Duodenal mucosa (tissue), 2 donors: ENCODE measurements at regions not wholly inside any gene's neighbourhood (a gene's known extent, or its start where the extent isn't known, plus 50 kb on each side); places are given as distances from the start of the nearest gene placed in this dataset.

ENCODE experiments used
- H3K27ac ChIP-seq: one replicate; pipeline ENCODE4 v1.7.0; 2013; ENCODE audit warnings: low read depth, low read length
- H3K27me3 ChIP-seq, 2 donors: one replicate each; pipeline ENCODE4 v1.7.0; 2013; ENCODE audit warnings: low read length in 2 of 2, control low read depth in 1 of 2; ENCODE audit not compliant: insufficient read depth in 2 of 2, control insufficient read depth in 1 of 2
- H3K36me3 ChIP-seq, 2 donors: one replicate each; pipeline ENCODE4 v1.7.0; 2013; ENCODE audit warnings: low read length in 2 of 2, control low read depth in 1 of 2; ENCODE audit not compliant: insufficient read depth in 2 of 2, control insufficient read depth in 1 of 2
- H3K4me1 ChIP-seq, 2 donors: one replicate each; pipeline ENCODE4 v1.7.0; 2013; ENCODE audit warnings: low read length in 2 of 2, control low read depth in 1 of 2; ENCODE audit not compliant: insufficient read depth in 2 of 2, control insufficient read depth in 1 of 2
- H3K4me3 ChIP-seq, 2 donors: one replicate each; pipeline ENCODE4 v1.7.0; 2013; ENCODE audit warnings: low read length in 2 of 2, low read depth in 1 of 2
- H3K9ac ChIP-seq, 2 donors: one replicate each; pipeline ENCODE4 v1.7.0; 2013; ENCODE audit warnings: low read length in 2 of 2, low read depth in 1 of 2
- H3K9me3 ChIP-seq, 2 donors: one replicate each; pipeline ENCODE4 v1.7.0; 2013; ENCODE audit warnings: low read length in 2 of 2, control low read depth in 1 of 2; ENCODE audit not compliant: control insufficient read depth in 1 of 2

DNA sequence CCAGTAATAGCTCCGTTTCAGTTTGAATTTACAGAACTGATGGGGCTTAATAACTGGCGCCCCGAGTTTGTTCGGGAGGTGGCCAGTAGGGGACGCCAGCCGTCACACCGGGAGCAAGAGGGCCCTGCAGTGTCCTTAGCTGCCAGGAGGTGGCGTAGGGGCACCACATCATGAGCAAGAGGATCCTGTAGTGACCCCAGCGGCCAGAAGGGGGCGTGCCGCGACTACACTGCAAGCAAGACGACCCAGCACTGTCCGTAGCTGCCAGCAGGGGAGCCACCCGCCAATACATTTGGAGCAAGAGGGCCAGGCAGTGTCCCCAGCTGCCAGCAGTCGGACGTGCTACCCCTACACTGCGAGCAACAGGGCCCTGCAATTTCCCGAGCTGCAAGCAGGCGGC is 663.7 kb upstream of the B3GAT1 start:
- H3K27ac ChIP-seq, result no peak overlapping the region

DNA sequence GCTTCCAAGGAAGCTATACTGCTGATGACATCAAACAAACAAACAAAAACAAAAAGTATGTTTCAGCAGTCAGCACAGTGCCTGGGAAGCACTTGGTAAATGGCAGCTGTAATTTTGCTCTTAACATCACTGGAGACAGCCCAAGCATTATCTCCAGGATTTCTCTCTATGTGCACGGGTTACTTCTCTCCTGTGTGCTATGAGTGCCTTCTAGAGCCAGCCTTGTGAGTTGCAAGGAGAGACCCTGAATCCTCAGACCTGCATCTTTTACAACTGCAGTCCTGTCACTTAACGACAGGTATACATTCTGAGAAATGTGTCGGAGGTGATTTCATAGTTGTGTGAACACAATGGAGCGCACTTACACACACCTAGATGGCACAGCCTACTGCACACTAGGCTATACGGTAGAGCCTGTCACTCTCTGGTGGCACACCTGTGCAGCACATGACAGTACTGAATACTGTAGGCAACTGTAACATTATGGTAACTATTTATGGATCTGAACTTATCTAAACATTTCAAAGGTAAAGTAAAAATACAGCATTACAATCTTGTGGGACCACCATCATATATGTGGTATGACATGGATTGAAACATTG is 662.5 kb upstream of the B3GAT1 start:
- no peak overlapping the region for H3K4me3 ChIP-seq
- no peak overlapping the region for H3K27ac ChIP-seq
- no peak overlapping the region for H3K9ac ChIP-seq
- H3K27me3 ChIP-seq, result no peaks in the 10 kb centered on the region
- no peaks in the 10 kb centered on the region for H3K36me3 ChIP-seq
- H3K9me3 ChIP-seq, result no peaks in the 10 kb centered on the region
- H3K4me1 ChIP-seq, result no peaks in the 10 kb centered on the region

More for the DNA sequence above, 663.7 kb upstream of the B3GAT1 start:
- H3K9ac ChIP-seq, result no peak overlapping the region
- H3K4me1 ChIP-seq, result no peaks in the 10 kb centered on the region
- H3K36me3 ChIP-seq, result no peaks in the 10 kb centered on the region
- H3K4me3 ChIP-seq, result no peak overlapping the region
- no peaks in the 10 kb centered on the region for H3K9me3 ChIP-seq
- H3K27me3 ChIP-seq, result no peaks in the 10 kb centered on the region

DNA sequence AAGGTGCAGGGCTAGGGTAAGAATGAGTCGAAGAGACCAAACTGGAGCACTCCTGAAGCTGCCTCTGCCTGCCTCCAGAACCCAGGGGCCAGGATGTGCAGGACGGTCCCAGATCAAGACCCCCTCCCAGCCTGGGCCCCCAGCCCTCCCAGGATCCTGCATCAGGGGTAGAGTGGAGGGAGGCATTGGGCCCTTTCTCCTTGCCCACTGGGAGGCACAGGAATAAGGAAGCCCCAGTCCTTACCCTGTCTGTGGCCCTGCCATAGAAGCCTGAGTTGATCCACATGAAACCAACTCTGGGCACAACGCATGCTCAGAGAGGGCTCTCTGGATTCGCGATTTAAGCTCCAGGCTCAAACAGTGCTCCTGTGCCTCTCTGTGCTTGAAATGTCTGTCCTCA is 661.8 kb upstream of the B3GAT1 start:
- Histone ChIP-seq H3K4me3 (no peak overlapping the region), H3K36me3 (no peaks in the 10 kb centered on the region), H3K9me3 (no peaks in the 10 kb centered on the region), H3K4me1 (no peaks in the 10 kb centered on the region), H3K27ac (no peak overlapping the region), H3K27me3 (no peaks in the 10 kb centered on the region), H3K9ac (no peak overlapping the region)

DNA sequence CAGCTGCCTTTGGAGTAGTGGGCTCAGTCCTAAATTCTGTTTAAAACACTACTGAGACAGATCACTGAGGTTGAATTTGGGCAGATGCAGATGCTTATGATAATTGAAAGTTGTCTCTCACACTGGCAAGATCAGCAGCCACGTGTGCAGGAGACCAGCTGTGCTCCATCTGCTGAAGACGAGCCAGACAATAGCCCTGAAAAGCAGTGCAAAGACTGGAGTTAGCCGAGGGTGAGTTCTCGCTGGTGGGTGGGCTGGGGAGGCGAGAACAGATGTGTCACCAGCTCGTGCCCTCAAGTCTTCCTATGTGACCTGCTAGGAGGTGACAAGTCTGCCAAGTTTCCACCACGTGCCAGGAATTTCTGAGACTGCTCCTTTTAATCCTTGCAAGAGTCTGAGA is 661.3 kb upstream of the B3GAT1 start:
- H3K4me3 ChIP-seq, result no peak overlapping the region
- H3K9ac ChIP-seq, result no peak overlapping the region
- H3K27me3 ChIP-seq, result no peaks in the 10 kb centered on the region
- H3K9me3 ChIP-seq, result no peaks in the 10 kb centered on the region
- no peaks in the 10 kb centered on the region for H3K4me1 ChIP-seq
- no peaks in the 10 kb centered on the region for H3K36me3 ChIP-seq
- H3K27ac ChIP-seq, result no peak overlapping the region

DNA sequence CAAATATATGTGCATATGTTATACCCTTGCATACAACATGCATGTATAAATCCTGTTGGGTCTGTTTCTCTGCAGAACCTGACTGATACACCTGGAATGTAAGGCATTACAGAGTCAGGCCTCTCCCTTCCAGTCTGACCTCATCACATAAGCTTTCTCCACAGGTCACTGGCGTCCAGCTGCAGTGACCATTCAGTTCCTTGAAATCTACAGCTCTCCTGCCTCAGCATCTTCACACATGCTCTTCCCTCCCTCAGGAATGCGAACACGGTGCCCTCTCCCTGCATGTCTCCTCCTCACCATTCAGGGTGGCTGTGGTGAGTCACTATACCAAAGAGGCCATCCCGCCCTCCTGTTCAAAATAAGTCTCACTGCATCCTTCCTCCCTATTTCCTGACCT is 657.8 kb upstream of the B3GAT1 start:
- Histone ChIP-seq H3K4me3 (no peak overlapping the region), H3K9ac (no peak overlapping the region), H3K27me3 (no peaks in the 10 kb centered on the region)

DNA sequence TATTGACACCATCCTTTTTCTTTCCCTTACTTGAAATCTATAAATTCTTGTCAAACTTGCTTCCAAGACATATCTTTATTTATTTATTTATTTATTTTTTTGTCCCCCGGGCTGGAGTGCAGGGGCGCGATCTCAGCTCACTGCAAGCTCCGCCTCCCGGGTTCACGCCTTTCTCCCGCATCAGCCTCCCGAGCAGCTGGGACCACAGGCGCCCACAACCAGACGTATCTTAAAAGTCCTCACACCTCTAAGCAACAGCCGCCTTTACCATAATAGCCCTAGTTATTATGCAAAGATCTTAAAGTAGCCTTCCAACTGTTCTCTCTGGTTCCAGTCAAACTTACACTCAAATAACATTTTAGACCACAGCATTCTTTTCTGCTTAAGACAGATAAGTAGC is 657.0 kb upstream of the B3GAT1 start:
- Histone ChIP-seq H3K27ac (no peak overlapping the region), H3K36me3 (no peaks in the 10 kb centered on the region), H3K9ac (no peak overlapping the region), H3K4me1 (no peaks in the 10 kb centered on the region), H3K9me3 (no peaks in the 10 kb centered on the region), H3K27me3 (no peaks in the 10 kb centered on the region), H3K4me3 (no peak overlapping the region)

More for the DNA sequence above, 657.8 kb upstream of the B3GAT1 start:
- Histone ChIP-seq H3K36me3 (no peaks in the 10 kb centered on the region), H3K27ac (no peak overlapping the region), H3K9me3 (no peaks in the 10 kb centered on the region), H3K4me1 (no peaks in the 10 kb centered on the region)

DNA sequence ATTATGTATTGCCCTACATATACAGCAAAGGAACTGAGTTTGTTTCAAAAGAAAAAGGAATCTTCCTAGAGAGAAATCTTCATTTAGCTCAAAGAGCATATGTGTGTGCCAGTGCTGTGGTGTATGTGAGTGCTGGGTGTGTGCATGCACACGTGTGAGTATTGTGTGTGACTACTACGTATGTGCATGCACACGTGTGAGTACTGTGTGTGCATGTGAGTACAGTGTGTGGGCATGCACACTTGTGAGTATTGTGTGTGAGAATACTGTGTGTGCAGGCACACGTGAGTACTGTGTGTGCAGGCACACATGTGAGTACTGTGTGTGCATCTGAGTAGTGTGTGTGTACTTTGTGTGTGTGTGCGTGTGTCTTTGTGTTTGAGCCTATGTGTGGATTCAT is 651.0 kb upstream of the B3GAT1 start:
- Histone ChIP-seq H3K4me1 (no peaks in the 10 kb centered on the region), H3K27me3 (no peaks in the 10 kb centered on the region), H3K36me3 (no peaks in the 10 kb centered on the region), H3K4me3 (no peak overlapping the region), H3K9me3 (peaks cover 2 to 14% of the 10 kb centered on the region in 2 donors), H3K27ac (no peak overlapping the region), H3K9ac (no peak overlapping the region)

DNA sequence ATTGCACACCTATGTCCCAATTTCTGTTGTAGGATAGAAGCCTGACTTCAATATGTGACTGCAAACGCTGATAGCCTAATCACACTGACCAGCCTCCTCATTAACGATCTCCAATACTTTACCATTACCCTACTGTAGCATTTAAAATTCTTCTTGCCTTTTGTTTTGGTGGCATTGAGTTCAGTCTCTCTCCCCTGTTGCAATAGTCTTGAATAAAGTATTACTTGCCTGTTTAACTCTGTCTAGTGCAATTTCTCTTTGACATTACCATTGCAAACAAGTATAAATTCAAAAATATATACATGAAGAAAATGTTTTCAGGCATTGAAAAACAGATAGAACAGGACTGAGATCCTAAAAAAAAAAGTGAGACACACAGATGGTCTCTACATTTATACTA is 649.1 kb upstream of the B3GAT1 start:
- Histone ChIP-seq H3K9me3 (peaks cover 2 to 14% of the 10 kb centered on the region in 2 donors), H3K27ac (no peak overlapping the region), H3K36me3 (no peaks in the 10 kb centered on the region), H3K4me1 (no peaks in the 10 kb centered on the region), H3K9ac (no peak overlapping the region), H3K4me3 (no peak overlapping the region), H3K27me3 (peaks cover 0 to 3% of the 10 kb centered on the region in 2 donors)

DNA sequence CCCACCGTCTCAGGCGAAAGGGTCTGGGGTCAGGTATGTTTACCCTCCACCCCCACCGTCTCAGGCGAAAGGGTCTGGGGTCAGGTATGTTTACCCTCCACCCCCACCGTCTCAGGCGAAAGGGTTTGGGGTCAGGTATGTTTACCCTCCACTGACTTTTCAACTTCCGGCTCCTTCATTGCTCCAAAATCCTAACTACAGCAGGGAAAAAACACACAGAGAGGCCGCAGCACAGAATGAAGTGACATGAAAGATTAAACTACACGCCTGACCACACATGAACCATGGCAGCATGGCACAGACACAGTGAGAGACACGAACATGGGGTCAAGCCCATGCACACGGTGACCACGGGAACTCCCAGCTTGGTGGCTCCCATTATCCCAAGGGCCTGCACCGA is 634.9 kb upstream of the B3GAT1 start:
- H3K36me3 ChIP-seq, result no peaks in the 10 kb centered on the region
- H3K4me1 ChIP-seq, result no peaks in the 10 kb centered on the region
- peaks cover 0 to 3% of the 10 kb centered on the region in 2 donors for H3K27me3 ChIP-seq
- no peaks in the 10 kb centered on the region for H3K9me3 ChIP-seq
- H3K9ac ChIP-seq, result no peak overlapping the region
- no peak overlapping the region for H3K4me3 ChIP-seq
- H3K27ac ChIP-seq, result no peak overlapping the region

DNA sequence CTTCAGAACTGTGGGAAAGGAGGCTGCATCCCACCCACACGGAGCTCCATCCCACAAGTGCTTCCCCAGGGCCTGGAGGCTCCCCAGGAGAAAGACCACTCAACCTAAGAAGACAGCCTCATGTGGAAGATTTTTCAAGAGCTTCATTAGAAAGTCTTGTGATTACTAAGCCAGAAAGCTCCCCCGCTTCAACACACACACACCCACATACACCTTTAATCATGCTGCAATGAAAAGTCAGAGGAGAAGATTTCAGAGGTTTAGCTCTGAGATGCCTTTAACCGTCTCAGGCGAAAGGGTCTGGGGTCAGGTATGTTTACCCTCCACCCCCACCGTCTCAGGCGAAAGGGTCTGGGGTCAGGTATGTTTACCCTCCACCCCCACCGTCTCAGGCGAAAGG is 634.5 kb upstream of the B3GAT1 start:
- Histone ChIP-seq H3K9me3 (no peaks in the 10 kb centered on the region), H3K27me3 (peaks cover 0 to 3% of the 10 kb centered on the region in 2 donors), H3K4me1 (no peaks in the 10 kb centered on the region), H3K4me3 (no peak overlapping the region), H3K36me3 (no peaks in the 10 kb centered on the region), H3K9ac (no peak overlapping the region), H3K27ac (no peak overlapping the region)

DNA sequence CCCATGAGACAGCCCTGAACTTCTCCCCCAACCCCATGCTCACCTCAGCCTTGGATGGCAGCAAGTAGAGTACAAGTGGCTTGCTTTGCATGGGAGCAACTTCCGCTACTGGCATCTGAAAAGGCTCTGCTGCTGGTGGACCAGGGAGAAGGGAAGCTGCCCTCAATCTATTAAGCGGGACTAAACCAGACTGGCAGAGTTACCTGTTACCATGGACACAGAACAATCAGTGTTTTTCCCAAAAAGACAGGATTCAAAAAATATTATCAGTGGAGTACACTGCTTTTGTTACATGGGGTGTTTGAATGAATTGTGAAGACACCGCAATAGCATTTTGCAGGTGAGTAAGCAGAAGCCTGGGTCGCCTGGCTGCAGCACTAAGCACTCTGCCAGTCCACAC is 631.4 kb upstream of the B3GAT1 start:
- Histone ChIP-seq H3K4me1 (no peaks in the 10 kb centered on the region), H3K36me3 (no peaks in the 10 kb centered on the region), H3K27me3 (no peaks in the 10 kb centered on the region), H3K9ac (no peak overlapping the region), H3K9me3 (no peaks in the 10 kb centered on the region), H3K27ac (no peak overlapping the region), H3K4me3 (no peak overlapping the region)
